ENCODE measurements at regions not wholly inside any gene's neighbourhood (a gene's known extent, or its start where the extent isn't known, plus 50 kb on each side); places are given as distances from the start of the nearest gene placed in this dataset.

DNA sequence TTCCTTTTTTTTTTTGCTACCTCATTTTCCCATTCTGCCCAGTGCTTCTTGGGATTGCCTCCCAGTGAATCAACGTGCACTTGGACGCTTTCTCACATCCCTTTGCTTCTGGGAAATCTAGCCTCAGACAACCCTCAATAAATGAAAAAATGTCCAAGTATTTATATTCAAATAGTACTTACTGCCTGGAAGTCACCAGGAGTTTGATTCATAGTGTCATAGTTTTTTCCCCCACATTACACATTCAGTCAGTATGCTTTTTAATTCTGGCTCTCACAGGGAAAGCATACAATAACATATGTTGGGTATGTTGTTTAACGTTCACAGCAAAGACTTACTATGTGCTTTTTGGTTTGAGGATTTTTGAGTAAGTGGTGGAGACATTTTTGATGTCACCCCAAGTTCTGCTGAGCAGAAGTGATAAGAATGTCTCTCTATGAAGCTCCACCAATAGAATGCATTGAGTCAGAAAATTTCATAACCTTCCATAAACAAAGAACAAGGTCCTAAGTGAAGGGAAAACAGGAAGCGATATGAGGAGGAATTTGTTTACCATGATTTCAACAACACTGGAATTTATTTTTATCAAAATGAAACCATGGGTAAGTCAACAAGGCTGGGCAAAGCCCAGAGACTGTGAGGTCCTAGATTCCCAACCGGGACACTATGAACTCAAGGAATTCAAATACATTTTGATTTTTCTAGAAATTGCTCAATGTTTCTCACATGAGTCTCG, 301.2 kb upstream of the BMP2 start:
- Histone ChIP-seq H3K36me3 (no peaks in the 10 kb centered on the region), H3K27me3 (no peaks in the 10 kb centered on the region), H3K27ac (no peak overlapping the region), H3K4me3 (ENCODE audit: low read depth in 1 of 2, low read length in 1 of 2) (no peak overlapping the region), H3K4me1 (ENCODE audit: control insufficient read depth in 1 of 2, insufficient read depth in 1 of 2, low read depth in 1 of 2, low read length in 1 of 2) (no peaks in the 10 kb centered on the region), H3K9me3 (no peaks in the 10 kb centered on the region)
- TF ChIP-seq, protein P1, sequence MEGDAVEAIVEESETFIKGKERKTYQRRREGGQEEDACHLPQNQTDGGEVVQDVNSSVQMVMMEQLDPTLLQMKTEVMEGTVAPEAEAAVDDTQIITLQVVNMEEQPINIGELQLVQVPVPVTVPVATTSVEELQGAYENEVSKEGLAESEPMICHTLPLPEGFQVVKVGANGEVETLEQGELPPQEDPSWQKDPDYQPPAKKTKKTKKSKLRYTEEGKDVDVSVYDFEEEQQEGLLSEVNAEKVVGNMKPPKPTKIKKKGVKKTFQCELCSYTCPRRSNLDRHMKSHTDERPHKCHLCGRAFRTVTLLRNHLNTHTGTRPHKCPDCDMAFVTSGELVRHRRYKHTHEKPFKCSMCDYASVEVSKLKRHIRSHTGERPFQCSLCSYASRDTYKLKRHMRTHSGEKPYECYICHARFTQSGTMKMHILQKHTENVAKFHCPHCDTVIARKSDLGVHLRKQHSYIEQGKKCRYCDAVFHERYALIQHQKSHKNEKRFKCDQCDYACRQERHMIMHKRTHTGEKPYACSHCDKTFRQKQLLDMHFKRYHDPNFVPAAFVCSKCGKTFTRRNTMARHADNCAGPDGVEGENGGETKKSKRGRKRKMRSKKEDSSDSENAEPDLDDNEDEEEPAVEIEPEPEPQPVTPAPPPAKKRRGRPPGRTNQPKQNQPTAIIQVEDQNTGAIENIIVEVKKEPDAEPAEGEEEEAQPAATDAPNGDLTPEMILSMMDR (IDR thresholded peaks at IDR 0.05): no peak

GRCh38 chr20:6450841-6451240, 316.6 kb upstream of the BMP2 start:
- H3K4me1 ChIP-seq (ENCODE audit: control insufficient read depth in 1 of 2, insufficient read depth in 1 of 2, low read depth in 1 of 2, low read length in 1 of 2): no peaks in the 10 kb centered on the region
- TF ChIP-seq, protein P1 (IDR thresholded peaks at IDR 0.05): no peak
- no peak overlapping the region for H3K27ac ChIP-seq

GRCh38 chr20:6440443-6440799, 317.6 kb upstream of the FERMT1 start:
- Histone ChIP-seq H3K36me3 (no peaks in the 10 kb centered on the region), H3K4me3 (ENCODE audit: low read depth in 1 of 2, low read length in 1 of 2) (no peak overlapping the region), H3K9me3 (no peaks in the 10 kb centered on the region), H3K27ac (no peak overlapping the region), H3K4me1 (ENCODE audit: control insufficient read depth in 1 of 2, insufficient read depth in 1 of 2, low read depth in 1 of 2, low read length in 1 of 2) (no peaks in the 10 kb centered on the region), H3K27me3 (no peaks in the 10 kb centered on the region)
- TF ChIP-seq, protein P1 (IDR thresholded peaks at IDR 0.05): no peak

More at GRCh38 chr20:6450841-6451240, 316.6 kb upstream of the BMP2 start:
- no peak overlapping the region for H3K4me3 ChIP-seq (ENCODE audit: low read depth in 1 of 2, low read length in 1 of 2)
- no peaks in the 10 kb centered on the region for H3K36me3 ChIP-seq
- H3K27me3 ChIP-seq: no peaks in the 10 kb centered on the region
- no peaks in the 10 kb centered on the region for H3K9me3 ChIP-seq

GRCh38 chr20:6439737-6440442, 317.1 kb upstream of the FERMT1 start:
- TF ChIP-seq, protein P1 (IDR thresholded peaks at IDR 0.05): no peak
- Histone ChIP-seq H3K9me3 (no peaks in the 10 kb centered on the region), H3K27me3 (no peaks in the 10 kb centered on the region), H3K4me1 (ENCODE audit: control insufficient read depth in 1 of 2, insufficient read depth in 1 of 2, low read depth in 1 of 2, low read length in 1 of 2) (no peaks in the 10 kb centered on the region), H3K36me3 (no peaks in the 10 kb centered on the region), H3K27ac (no peak overlapping the region), H3K4me3 (ENCODE audit: low read depth in 1 of 2, low read length in 1 of 2) (no peak overlapping the region)

DNA sequence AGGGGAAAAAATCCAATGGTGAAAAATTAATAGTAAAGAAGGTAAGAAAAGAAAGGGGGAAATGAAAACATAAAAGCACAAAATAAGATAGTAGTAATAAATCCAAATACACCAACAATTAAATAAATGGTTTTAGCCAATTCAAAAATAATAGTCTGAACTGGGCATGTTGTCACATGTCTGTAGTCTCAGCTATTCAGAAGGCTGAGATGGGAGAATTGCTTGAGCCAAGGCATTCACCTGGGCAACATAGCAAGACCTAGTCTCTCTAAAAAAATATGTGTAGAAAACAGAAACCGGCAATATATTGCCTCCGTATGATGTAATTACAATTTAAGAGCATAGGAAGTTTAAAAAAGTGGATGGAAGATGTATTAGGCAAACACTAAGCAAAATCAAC, 311.3 kb upstream of the FERMT1 start:
- Histone ChIP-seq H3K4me3 (ENCODE audit: low read depth in 1 of 2, low read length in 1 of 2) (no peak overlapping the region), H3K27ac (no peak overlapping the region), H3K9me3 (no peaks in the 10 kb centered on the region), H3K36me3 (no peaks in the 10 kb centered on the region), H3K4me1 (ENCODE audit: control insufficient read depth in 1 of 2, insufficient read depth in 1 of 2, low read depth in 1 of 2, low read length in 1 of 2) (no peaks in the 10 kb centered on the region), H3K27me3 (no peaks in the 10 kb centered on the region)
- TF ChIP-seq, protein P1 (IDR thresholded peaks at IDR 0.05): no peak

Measured in neutrophil (primary cell).